ENCODE measurements at regions not wholly inside any gene's neighbourhood (a gene's known extent, or its start where the extent isn't known, plus 50 kb on each side); places are given as distances from the start of the nearest gene placed in this dataset.

DNA sequence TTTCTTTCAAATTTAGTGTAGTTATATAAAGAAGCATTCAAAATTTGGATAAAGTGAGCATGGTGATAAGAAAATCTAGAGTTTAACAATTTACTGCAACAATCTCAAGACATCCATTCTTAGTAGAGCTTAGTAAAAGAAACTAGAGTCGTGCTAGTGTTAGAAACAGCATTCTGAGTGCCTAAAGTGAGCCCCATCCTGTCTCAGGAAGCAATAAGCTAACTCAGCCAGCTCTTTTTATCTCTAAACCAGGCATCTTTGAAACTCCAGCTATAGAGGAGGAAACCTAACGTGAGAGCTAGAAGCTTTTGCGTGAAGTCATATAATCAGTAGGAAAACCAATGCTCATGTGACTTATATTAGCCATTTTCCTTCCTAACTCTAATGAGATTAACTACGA, 1187.1 kb upstream of the EPHA6 start:
- TF ChIP-seq, protein P1, sequence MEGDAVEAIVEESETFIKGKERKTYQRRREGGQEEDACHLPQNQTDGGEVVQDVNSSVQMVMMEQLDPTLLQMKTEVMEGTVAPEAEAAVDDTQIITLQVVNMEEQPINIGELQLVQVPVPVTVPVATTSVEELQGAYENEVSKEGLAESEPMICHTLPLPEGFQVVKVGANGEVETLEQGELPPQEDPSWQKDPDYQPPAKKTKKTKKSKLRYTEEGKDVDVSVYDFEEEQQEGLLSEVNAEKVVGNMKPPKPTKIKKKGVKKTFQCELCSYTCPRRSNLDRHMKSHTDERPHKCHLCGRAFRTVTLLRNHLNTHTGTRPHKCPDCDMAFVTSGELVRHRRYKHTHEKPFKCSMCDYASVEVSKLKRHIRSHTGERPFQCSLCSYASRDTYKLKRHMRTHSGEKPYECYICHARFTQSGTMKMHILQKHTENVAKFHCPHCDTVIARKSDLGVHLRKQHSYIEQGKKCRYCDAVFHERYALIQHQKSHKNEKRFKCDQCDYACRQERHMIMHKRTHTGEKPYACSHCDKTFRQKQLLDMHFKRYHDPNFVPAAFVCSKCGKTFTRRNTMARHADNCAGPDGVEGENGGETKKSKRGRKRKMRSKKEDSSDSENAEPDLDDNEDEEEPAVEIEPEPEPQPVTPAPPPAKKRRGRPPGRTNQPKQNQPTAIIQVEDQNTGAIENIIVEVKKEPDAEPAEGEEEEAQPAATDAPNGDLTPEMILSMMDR (IDR thresholded peaks at IDR 0.05; ENCODE audit: borderline replicate concordance, extremely low read depth, low read length, poor library complexity, severe bottlenecking) = no peak
- no peak for TF ChIP-seq EZH2 (IDR thresholded peaks at IDR 0.05; ENCODE audit: borderline replicate concordance, low read depth, low read length, severe bottlenecking)

Data from DND-41 (cell line).